GM12891 (cell line): ENCODE measurements at regions not wholly inside any gene's neighbourhood (a gene's known extent, or its start where the extent isn't known, plus 50 kb on each side); places are given as distances from the start of the nearest gene placed in this dataset.
A peak's percentile ranks its signal among the peaks of the same experiment; 100 is the strongest.

Source experiments
- DNase-seq: peaks from one replicate; pipeline ENCODE4 v3.0.0; 2011; ENCODE audit warnings: low spot score; ENCODE audit not compliant: insufficient read length
- FAIRE-seq: peaks from 2 replicates; lab custom pipeline; 2011; peaks lifted over from hg19 to GRCh38; lab: Jason Lieb, UNC
- PAX5 ChIP-seq: IDR thresholded peaks from 2 replicates; pipeline ENCODE4 v1.6.1; 2011; ENCODE audit warnings: low read length, moderate library complexity, mild to moderate bottlenecking; ENCODE audit not compliant: insufficient read depth, severe bottlenecking
- POLR2A ChIP-seq: IDR thresholded peaks from 2 replicates; pipeline ENCODE4 v1.6.1; 2011; ENCODE audit warnings: low read depth, low read length, control low read depth
- POLR2AphosphoS5 ChIP-seq: IDR thresholded peaks from 2 replicates; pipeline ENCODE4 v1.6.1; 2011; ENCODE audit warnings: low read depth, low read length, control low read depth
- POU2F2 ChIP-seq: IDR thresholded peaks from 2 replicates; pipeline ENCODE4 v1.6.1; 2011; ENCODE audit warnings: low read depth, mild to moderate bottlenecking, control low read depth, low read length, moderate library complexity
- SPI1 ChIP-seq: IDR thresholded peaks from 2 replicates; pipeline ENCODE4 v1.6.1; 2011; ENCODE audit warnings: low read depth, low read length, control low read depth
- TAF1 ChIP-seq: IDR thresholded peaks from 2 replicates; pipeline ENCODE4 v1.6.1; 2011; ENCODE audit warnings: low read depth, low read length, control low read depth

- FAIRE-seq: no peak
- TF ChIP-seq POLR2A (no peak), PAX5 (no peak), TAF1 (no peak), SPI1 (no peak), POLR2AphosphoS5 (no peak), POU2F2 (no peak)
- DNase-seq: no peak
Measured at GRCh38 chr10:2957785-2958184, 109.6 kb upstream of the PFKP start.

GRCh38 chr10:2955064-2955463, 112.3 kb upstream of the PFKP start:
- DNase-seq (no peak), FAIRE-seq (no peak)
- TF ChIP-seq SPI1 (no peak), POLR2A (no peak), TAF1 (no peak), POLR2AphosphoS5 (no peak), PAX5 (no peak), POU2F2 (no peak)

- no peak for TF ChIP-seq POLR2A
- DNase-seq: no peak
- FAIRE-seq: no peak
Measured at GRCh38 chr10:2953495-2953894, 113.9 kb upstream of the PFKP start.

- no peak for FAIRE-seq
- no peak for DNase-seq
- TF ChIP-seq TAF1: no peak
- TF ChIP-seq POLR2A: no peak
- TF ChIP-seq SPI1: no peak
- TF ChIP-seq PAX5: no peak
- TF ChIP-seq POLR2AphosphoS5: no peak
- TF ChIP-seq POU2F2: no peak
Measured at GRCh38 chr10:2951235-2951835, 116.0 kb upstream of the PFKP start.

- no peak for TF ChIP-seq TAF1
- no peak for TF ChIP-seq POLR2AphosphoS5
- TF ChIP-seq POLR2A: no peak
- no peak for TF ChIP-seq SPI1
- TF ChIP-seq POU2F2: no peak
- DNase-seq: no peak
- no peak for FAIRE-seq
Measured at GRCh38 chr10:2950546-2950945, 116.8 kb upstream of the PFKP start.

GRCh38 chr10:2949948-2950354, 117.4 kb upstream of the PFKP start:
- peak; percentile 76 for FAIRE-seq
- DNase-seq: no peak
- peak; percentile 63; the same call in 1 of the 2 replicates for TF ChIP-seq POU2F2
- TF ChIP-seq PAX5: no peak

GRCh38 chr10:2949221-2949947, 118.0 kb upstream of the PFKP start:
- FAIRE-seq (no peak), DNase-seq (no peak)
- TF ChIP-seq POLR2AphosphoS5: no peak
- no peak for TF ChIP-seq TAF1
- no peak for TF ChIP-seq SPI1
- TF ChIP-seq POU2F2: no peak
- no peak for TF ChIP-seq PAX5
- TF ChIP-seq POLR2A: no peak

- DNase-seq (no peak), FAIRE-seq (peak; percentile 58)
- TF ChIP-seq TAF1 (no peak), POLR2AphosphoS5 (no peak), PAX5 (no peak), SPI1 (no peak)
Measured at GRCh38 chr10:2948127-2948854, 119.1 kb upstream of the PFKP start.

- no peak for FAIRE-seq
- no peak for TF ChIP-seq POLR2AphosphoS5
- TF ChIP-seq POU2F2: no peak
- no peak for TF ChIP-seq TAF1
- no peak for TF ChIP-seq POLR2A
- TF ChIP-seq SPI1: no peak
- DNase-seq: no peak
Measured at GRCh38 chr10:2944788-2945187, 122.6 kb upstream of the PFKP start.
